Ovary (tissue), 3 donors: ENCODE measurements at regions not wholly inside any gene's neighbourhood (a gene's known extent, or its start where the extent isn't known, plus 50 kb on each side); places are given as distances from the start of the nearest gene placed in this dataset.

Experiments used
- CTCF ChIP-seq, 3 donors: fragments of 450-650 bp in 2 of 3; fragments of 200-600 bp in 1 of 3; IDR thresholded peaks; one replicate each; pipeline versions ENCODE4 v1.5.1 to v1.8.0; 2016 to 2022; ENCODE audit warnings: antibody characterized with exemption in 3 of 3, mild to moderate bottlenecking in 1 of 3
- EP300 ChIP-seq: sonication (generic); formaldehyde crosslinking; IDR thresholded peaks from one replicate; pipeline ENCODE4 v1.6.1; 2017; ENCODE audit warnings: antibody characterized with exemption
- donor health status: DM: no; HTN: no; CAD: no.

- TF ChIP-seq CTCF (IDR thresholded peaks at IDR 0.05): no peak
- TF ChIP-seq EP300: no peak
Observed at GRCh38 chr1:199878823-199879222, 148.7 kb upstream of the NR5A2 start.
